K562 (cell line): ENCODE measurements at regions not wholly inside any gene's neighbourhood (a gene's known extent, or its start where the extent isn't known, plus 50 kb on each side); places are given as distances from the start of the nearest gene placed in this dataset.
"Not testable (repeated sequence)": the region's sequence is repeated elsewhere in the genome, so short reads cannot be mapped to it uniquely, and the experiment has no call there.

Experiments used
- ATAC-seq: fragments of 200-7000 bp; cut with Tn5 transposase; 3 replicates; pipeline ENCODE4 v1.9.1; 2020; ENCODE audit warnings: moderate library complexity
- BruUV-seq: library from RNA; stranded (reverse); fragments of 400-500 nt; replicated peaks from 2 replicates; lab custom pipeline; 2021; lab: Mats Ljungman, UMichigan
- CTCF ChIA-PET: fragments of 300-600 bp; formaldehyde crosslinking; extraction: SDS; loops from one replicate; lab custom pipeline; 2021; ENCODE audit warnings: low intra/inter-chr PET ratio; lab: Yijun Ruan, JAX
- POLR2A ChIA-PET: fragments of 300-600, 350-650 bp; sonication (Branson Sonifier 250); formaldehyde crosslinking; extraction: SDS; loops from one replicate; lab custom pipeline; 2021; ENCODE audit warnings: antibody characterized with exemption, inconsistent platforms; lab: Yijun Ruan, JAX
- DNase-seq, 4 experiments: peaks; one replicate each; pipeline versions ENCODE4 v3.0.0 to v3.0.0-alpha.2; 2011 to 2018; ENCODE audit warnings: low spot score in 3 of 4, mixed read lengths in 3 of 4; ENCODE audit errors: extremely low read depth in 1 of 4
- FAIRE-seq: peaks from 2 replicates; lab custom pipeline; 2011; peaks lifted over from hg19 to GRCh38; lab: Jason Lieb, UNC
- H2AFZ ChIP-seq: 2 replicates; pipeline ENCODE4 v1.6.0; 2011; ENCODE audit warnings: low read depth, low read length, control low read depth, inconsistent platforms
- H3K27ac ChIP-seq: fragments of 200-600 bp; 3 replicates; pipeline ENCODE4 v1.8.0; 2011; ENCODE audit warnings: low read depth, mild to moderate bottlenecking, control low read depth, inconsistent platforms, low read length, moderate library complexity, mixed read lengths; ENCODE audit errors: extremely low read depth
- H3K27me3 ChIP-seq, 2 experiments: fragments of 300-600 bp in 1 of 2; 2 replicates in 1 of 2; 3 replicates in 1 of 2; pipeline versions ENCODE4 v1.6.0 to v1.8.0; 2011; ENCODE audit warnings: inconsistent platforms in 2 of 2, low read length in 2 of 2, mild to moderate bottlenecking in 1 of 2, mixed read lengths in 1 of 2, moderate library complexity in 1 of 2; ENCODE audit not compliant: control insufficient read depth in 2 of 2, insufficient read depth in 2 of 2
- H3K36me3 ChIP-seq: fragments of 300-600 bp; 3 replicates; pipeline ENCODE4 v1.8.0; 2011; ENCODE audit warnings: mild to moderate bottlenecking, low read length, inconsistent platforms; ENCODE audit not compliant: control insufficient read depth, insufficient read depth
- H3K4me1 ChIP-seq, 2 experiments: fragments of 200-600 bp in 1 of 2; replicated peaks in 1 of 2; 2 replicates in 1 of 2; 3 replicates in 1 of 2; pipeline versions ENCODE4 v1.5.1 to v1.8.0; 2011; ENCODE audit warnings: inconsistent platforms in 2 of 2, low read length in 2 of 2, mild to moderate bottlenecking in 1 of 2, mixed read lengths in 1 of 2, moderate library complexity in 1 of 2; ENCODE audit not compliant: control insufficient read depth in 2 of 2, insufficient read depth in 2 of 2
- H3K4me2 ChIP-seq: 2 replicates; pipeline ENCODE4 v1.6.1; 2011; ENCODE audit warnings: low read length, control low read depth, inconsistent platforms, mixed read lengths; ENCODE audit not compliant: insufficient read depth
- H3K4me3 ChIP-seq: fragments of 200-600 bp; sonication (generic), shearing (Covaris generic); 2 replicates; pipeline ENCODE4 v1.5.1; 2016; ENCODE audit warnings: control low read depth, inconsistent platforms
- H3K79me2 ChIP-seq: fragments of 200-600 bp; 3 replicates; pipeline ENCODE4 v1.8.0; 2011; ENCODE audit warnings: low read length, inconsistent platforms; ENCODE audit not compliant: control insufficient read depth, insufficient read depth
- H3K9ac ChIP-seq, 2 experiments: 2 replicates each; pipeline versions ENCODE4 v1.6.0 to v1.6.1; 2011; ENCODE audit warnings: low read depth in 2 of 2, low read length in 2 of 2, control low read depth in 1 of 2, inconsistent platforms in 1 of 2, mild to moderate bottlenecking in 1 of 2, mixed read lengths in 1 of 2; ENCODE audit not compliant: insufficient read depth in 1 of 2
- H3K9me1 ChIP-seq: one replicate; pipeline ENCODE4 v1.6.0; 2011; ENCODE audit warnings: inconsistent platforms, mild to moderate bottlenecking, low read length, moderate library complexity; ENCODE audit not compliant: control insufficient read depth, insufficient read depth
- H3K9me3 ChIP-seq: replicated peaks from 2 replicates; pipeline ENCODE4 v1.5.1; 2011; ENCODE audit warnings: low read depth, low read length, inconsistent platforms; ENCODE audit not compliant: control insufficient read depth, insufficient read depth
- H4K20me1 ChIP-seq: replicated peaks from 2 replicates; pipeline ENCODE4 v1.6.1; 2011; ENCODE audit warnings: low read length, inconsistent platforms, mixed read lengths; ENCODE audit not compliant: control insufficient read depth, insufficient read depth
- CBFB ChIP-seq: sonication (generic); formaldehyde crosslinking; IDR thresholded peaks from 2 replicates; pipeline ENCODE4 v1.4.0; 2020; ENCODE audit warnings: mild to moderate bottlenecking, missing genetic modification reagents
- TCF3 ChIP-seq: sonication (generic); formaldehyde crosslinking; IDR thresholded peaks from 2 replicates; pipeline ENCODE4 v1.4.0; 2020; ENCODE audit warnings: mild to moderate bottlenecking, missing genetic modification reagents
- ZNF354B ChIP-seq: fragments of 250-450 bp; sonication (Bioruptor Pico); IDR thresholded peaks from 2 replicates; pipeline ENCODE4 v1.4.0; 2020
- ZNF507 ChIP-seq: conservative IDR thresholded peaks from 2 replicates; pipeline ENCODE4 v1.6.1; 2017; ENCODE audit warnings: missing genetic modification characterization, missing compliant biosample characterization
- WGBS: fragments of 100-300 bp; shearing (Covaris generic); methylation state at CpG from one replicate; pipeline ENCODE4 v1.1.6; 2016; ENCODE audit warnings: low coverage, mixed read lengths; ENCODE audit not compliant: insufficient coverage; ENCODE audit errors: missing lambda C conversion rate; 5-methylcytosine and 5-hydroxymethylcytosine counted together
- in situ Hi-C: fragments of 300-500 bp; cut with MboI; formaldehyde crosslinking; loops from 4 replicates; pipeline ENCODE4 v1.15.0; 2018; ENCODE audit warnings: inconsistent platforms, mixed read lengths
- intact Hi-C: fragments of 100-400 bp; cut with micrococcal nuclease; formaldehyde crosslinking; loops from 2 replicates; pipeline ENCODE4 v1.14.2; 2022
- TF ChIP-seq, protein P1 (sequence below): fragments of 200-800 bp; sonication (Bioruptor generic); IDR thresholded peaks from 2 replicates; pipeline ENCODE4 v1.6.1; 2017; ENCODE audit warnings: missing genetic modification characterization, missing compliant biosample characterization

DNA sequence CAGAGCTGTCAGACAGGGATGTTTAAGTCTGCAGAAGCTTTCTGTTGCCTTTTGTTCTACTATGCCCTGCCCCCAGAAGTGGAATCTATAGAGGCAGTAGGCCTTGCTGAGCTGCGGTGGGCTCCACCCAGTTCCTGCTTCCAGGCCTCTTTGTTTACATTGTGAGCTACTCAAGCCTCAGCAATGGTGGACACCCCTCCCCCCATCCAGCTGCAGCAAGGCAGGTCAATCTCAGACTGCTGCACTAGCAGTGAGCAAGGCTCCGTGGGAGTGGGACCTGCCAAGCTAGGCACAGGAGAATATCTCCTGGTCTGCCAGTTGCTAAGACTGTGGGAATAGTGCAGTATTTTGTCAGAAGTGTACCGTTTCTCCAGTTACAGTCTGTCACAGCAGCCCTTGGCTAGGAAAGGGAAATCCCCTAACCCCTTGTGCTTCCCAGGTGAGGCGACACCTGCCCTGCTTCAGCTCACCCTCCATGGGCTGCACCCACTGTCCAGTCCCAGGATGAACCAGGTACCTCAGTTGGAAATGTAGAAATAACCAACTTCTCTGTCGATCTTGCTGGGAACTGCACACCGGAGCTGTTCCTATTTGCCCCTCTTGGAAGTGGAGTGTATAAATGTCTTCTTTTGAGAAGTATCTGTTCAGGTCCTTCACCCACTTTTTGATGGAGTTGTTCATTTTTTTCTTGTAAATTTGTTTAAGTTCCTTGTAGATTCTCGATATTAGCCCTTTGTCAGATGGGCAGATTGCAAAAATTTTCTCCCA, 213.5 kb upstream of the SLC38A2 start (continued):
- TF ChIP-seq, protein P1, sequence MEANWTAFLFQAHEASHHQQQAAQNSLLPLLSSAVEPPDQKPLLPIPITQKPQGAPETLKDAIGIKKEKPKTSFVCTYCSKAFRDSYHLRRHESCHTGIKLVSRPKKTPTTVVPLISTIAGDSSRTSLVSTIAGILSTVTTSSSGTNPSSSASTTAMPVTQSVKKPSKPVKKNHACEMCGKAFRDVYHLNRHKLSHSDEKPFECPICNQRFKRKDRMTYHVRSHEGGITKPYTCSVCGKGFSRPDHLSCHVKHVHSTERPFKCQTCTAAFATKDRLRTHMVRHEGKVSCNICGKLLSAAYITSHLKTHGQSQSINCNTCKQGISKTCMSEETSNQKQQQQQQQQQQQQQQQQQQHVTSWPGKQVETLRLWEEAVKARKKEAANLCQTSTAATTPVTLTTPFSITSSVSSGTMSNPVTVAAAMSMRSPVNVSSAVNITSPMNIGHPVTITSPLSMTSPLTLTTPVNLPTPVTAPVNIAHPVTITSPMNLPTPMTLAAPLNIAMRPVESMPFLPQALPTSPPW, result peak; percentile 46; the same call in 1 of the 2 replicates
- 0 out of 2 replicates have a peak, but pooled peaks have one; percentile 50 for TF ChIP-seq CBFB (CRISPR knock-in tag)
- TF ChIP-seq TCF3 (CRISPR knock-in tag), result peak; percentile 58

DNA sequence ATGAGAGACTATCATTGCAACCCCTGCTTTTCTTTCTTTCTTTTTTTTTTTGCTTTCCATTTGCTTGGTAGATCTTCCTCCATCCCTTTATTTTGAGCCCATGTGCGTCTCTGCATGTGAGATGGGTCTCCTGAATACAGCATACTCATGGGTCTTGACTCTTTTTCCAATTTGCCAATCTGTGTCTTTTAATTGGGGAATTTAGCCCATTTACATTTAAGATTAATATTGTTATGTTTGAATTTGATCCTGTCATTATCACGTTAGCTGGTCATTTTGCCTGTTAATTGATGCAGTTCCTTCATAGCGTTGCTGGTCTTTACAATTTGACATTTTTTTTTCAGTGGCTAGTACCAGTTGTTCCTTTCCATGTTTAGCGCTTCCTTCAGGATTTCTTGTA, 211.5 kb upstream of the SLC38A2 start:
- H3K9me3 ChIP-seq, in situ Hi-C loops, H2AFZ ChIP-seq, H3K4me1 ChIP-seq, H3K27me3 ChIP-seq, H3K79me2 ChIP-seq, CTCF ChIA-PET, H4K20me1 ChIP-seq, FAIRE-seq, H3K4me2 ChIP-seq, H3K4me3 ChIP-seq, H3K36me3 ChIP-seq, ATAC-seq, H3K9me1 ChIP-seq, BruUV-seq, POLR2A ChIA-PET, intact Hi-C loops, H3K27ac ChIP-seq, H3K9ac ChIP-seq, DNase-seq: not testable (repeated sequence)
- WGBS, result 57% methylated on average over 4 of the region's 4 CpGs
- TF ChIP-seq ZNF354B (CRISPR knock-in tag) (peak; percentile 88), ZNF507 (tag) (peak; percentile 98)
